ENCODE measurements at regions not wholly inside any gene's neighbourhood (a gene's known extent, or its start where the extent isn't known, plus 50 kb on each side); places are given as distances from the start of the nearest gene placed in this dataset.

DNA sequence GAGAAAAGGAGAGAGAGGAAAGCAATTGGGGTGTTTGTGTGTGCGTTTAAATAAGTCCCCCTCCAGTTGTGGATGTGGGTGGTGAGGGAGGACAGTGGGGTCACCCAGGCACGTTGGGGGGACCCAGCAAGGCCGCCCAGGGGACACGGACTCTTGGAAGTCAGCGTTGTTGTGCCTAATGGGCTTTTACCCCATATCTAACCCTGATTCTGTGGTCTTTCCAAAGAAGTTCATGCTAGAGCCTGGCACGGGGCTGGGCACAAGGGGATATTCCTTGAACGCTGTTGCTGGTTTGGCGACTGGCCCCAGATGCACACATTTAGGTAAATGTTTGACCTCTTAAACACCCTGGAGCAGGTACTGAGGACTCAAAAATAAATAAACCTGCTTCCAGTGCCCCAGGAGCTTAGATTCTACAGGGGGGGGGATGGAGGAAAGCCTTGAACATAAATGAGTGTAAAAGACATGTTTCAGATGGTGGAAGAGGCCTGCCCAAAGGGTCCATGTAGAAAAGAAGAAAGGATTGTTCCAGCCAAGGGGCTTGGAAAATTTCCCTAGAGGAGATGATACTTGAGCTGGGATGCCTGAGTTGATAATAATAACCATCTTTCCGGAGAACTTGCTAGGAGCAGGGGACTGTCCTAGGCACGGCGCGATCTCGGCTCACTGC lies 97.7 kb upstream of the SIX3 start:
- TF ChIP-seq, protein P1, sequence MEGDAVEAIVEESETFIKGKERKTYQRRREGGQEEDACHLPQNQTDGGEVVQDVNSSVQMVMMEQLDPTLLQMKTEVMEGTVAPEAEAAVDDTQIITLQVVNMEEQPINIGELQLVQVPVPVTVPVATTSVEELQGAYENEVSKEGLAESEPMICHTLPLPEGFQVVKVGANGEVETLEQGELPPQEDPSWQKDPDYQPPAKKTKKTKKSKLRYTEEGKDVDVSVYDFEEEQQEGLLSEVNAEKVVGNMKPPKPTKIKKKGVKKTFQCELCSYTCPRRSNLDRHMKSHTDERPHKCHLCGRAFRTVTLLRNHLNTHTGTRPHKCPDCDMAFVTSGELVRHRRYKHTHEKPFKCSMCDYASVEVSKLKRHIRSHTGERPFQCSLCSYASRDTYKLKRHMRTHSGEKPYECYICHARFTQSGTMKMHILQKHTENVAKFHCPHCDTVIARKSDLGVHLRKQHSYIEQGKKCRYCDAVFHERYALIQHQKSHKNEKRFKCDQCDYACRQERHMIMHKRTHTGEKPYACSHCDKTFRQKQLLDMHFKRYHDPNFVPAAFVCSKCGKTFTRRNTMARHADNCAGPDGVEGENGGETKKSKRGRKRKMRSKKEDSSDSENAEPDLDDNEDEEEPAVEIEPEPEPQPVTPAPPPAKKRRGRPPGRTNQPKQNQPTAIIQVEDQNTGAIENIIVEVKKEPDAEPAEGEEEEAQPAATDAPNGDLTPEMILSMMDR (IDR thresholded peaks at IDR 0.05; ENCODE audit: low read depth, low read length), result no peak
- no peak overlapping the region for H3K4me3 ChIP-seq (replicated peaks in 1 of 2; ENCODE audit: low read depth in 2 of 2, low read length in 2 of 2)
- DNase-seq (ENCODE audit: low read depth in 2 of 2), result no peak

DNA sequence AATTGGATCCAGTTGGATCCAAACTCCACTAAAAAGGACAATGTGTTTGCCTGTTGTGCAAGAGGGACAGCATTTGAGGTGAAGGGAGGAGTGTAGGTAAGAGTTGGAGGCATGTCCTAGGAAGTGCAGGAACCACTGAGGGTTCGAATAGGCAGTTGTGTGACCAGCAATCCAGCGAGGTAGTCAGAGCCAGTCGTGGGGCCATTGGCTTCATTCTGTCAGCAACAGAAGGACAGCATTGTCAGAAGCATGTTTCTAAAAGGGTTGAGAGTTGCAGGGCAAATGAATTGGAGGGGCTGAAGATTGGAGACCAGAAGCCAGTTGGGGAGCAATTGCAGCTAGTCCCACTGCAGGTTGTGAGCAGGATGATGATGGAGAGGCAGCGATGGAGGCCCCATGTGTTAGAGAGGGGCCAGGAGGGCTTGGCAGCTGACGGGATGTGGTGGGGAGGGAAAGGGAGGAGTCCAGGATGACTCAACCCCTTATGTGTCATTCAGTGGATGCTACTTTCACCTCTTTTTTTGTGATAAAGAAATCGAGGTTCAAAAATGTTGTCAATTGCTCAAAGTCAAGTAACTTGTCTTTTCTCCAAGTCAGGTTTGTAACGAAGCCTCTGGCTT lies 96.7 kb upstream of the SIX3 start:
- H3K4me3 ChIP-seq (replicated peaks in 1 of 2; ENCODE audit: low read depth in 2 of 2, low read length in 2 of 2), result no peak overlapping the region
- peak in 1 of 2 donors; percentile 5 for DNase-seq (ENCODE audit: low read depth in 2 of 2)
- TF ChIP-seq, protein P1 (IDR thresholded peaks at IDR 0.05; ENCODE audit: low read depth, low read length), result no peak

DNA sequence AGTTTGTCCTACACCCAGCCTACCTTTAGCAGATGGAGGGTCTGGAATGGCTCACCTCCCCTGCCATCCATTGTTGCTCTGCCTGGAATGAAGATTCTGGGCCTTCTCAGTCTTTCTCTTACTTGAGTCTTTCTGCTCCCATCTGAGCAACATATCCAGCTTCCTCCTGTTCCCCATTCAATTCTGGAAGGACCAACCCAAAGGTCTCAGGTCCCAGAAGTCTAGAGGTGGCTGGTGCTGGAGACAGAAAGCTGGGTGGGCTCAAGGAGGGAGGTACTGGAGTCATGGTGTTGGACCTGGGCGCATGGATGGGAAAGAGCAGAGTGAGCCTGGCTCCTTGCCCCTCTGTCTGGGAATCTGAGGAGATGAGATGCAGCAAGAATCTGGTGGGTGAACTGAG lies 93.5 kb upstream of the SIX3 start:
- H3K4me3 ChIP-seq (replicated peaks in 1 of 2; ENCODE audit: low read depth in 2 of 2, low read length in 2 of 2), result no peak overlapping the region
- TF ChIP-seq, protein P1 (IDR thresholded peaks at IDR 0.05; ENCODE audit: low read depth, low read length), result no peak
- no peak for DNase-seq (ENCODE audit: low read depth in 2 of 2)

DNA sequence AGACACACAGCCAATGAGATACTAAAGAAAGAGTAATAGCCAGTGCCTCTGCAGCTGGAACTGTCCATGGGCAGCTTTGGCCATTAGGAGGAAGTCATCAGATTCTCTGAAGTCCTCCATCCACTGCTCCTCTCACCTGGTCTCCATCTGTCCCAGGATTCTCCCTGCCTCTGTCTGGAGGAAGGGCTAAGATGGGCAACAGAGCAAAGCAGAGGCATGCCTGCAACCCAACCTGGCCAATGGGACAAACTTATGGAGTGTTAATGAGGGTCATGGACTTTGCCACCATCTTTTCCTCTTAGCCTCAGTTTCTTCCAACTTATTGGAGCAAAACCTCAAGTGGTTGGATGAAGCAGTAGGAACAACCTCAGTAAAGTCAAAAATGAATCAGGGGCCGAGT lies 91.5 kb upstream of the SIX3 start:
- no peak overlapping the region for H3K4me3 ChIP-seq (replicated peaks in 1 of 2; ENCODE audit: low read depth in 2 of 2, low read length in 2 of 2)
- TF ChIP-seq, protein P1 (IDR thresholded peaks at IDR 0.05; ENCODE audit: low read depth, low read length), result no peak
- DNase-seq (ENCODE audit: low read depth in 2 of 2), result no peak

DNA sequence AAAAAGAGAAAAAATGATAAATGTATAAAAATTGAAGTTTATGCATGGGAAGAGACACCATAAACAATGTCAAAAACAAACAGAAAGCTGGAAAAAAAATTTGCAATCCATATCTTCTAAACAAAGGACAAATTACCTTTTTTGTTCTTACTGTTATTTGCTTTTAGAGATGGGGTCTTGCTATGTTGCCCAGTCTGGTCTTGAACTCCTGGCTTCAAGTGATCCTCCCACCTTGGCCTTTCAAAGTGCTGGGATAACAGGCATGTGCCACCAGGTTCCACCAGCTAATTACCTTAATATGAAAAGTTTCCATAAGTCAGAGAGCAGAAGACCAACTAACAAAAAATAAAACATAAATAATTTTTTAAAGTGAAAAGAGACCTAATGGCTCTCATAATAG lies 90.0 kb upstream of the SIX3 start:
- TF ChIP-seq, protein P1 (IDR thresholded peaks at IDR 0.05; ENCODE audit: low read depth, low read length), result no peak
- H3K4me3 ChIP-seq (replicated peaks in 1 of 2; ENCODE audit: low read depth in 2 of 2, low read length in 2 of 2), result no peak overlapping the region
- no peak for DNase-seq (ENCODE audit: low read depth in 2 of 2)

DNA sequence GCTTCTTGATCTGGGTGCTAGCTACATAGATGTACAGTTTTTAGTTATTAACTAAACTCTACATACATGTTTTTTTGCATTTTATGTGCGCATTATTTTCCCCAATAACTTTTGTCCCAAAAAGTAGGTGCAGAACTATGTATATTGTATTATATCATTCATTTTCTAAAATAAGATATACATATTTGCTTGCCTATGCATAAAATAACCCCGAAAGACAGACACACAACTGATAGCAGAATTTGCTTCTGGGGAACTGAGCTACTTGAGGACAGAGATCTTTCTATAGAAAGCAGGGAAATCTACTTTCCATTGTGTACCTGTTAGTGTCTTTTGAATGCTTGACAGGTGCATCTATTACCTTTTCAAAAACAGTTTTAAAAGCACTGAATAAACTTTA lies 88.9 kb upstream of the SIX3 start:
- no peak overlapping the region for H3K4me3 ChIP-seq (replicated peaks in 1 of 2; ENCODE audit: low read depth in 2 of 2, low read length in 2 of 2)
- DNase-seq (ENCODE audit: low read depth in 2 of 2), result no peak
- TF ChIP-seq, protein P1 (IDR thresholded peaks at IDR 0.05; ENCODE audit: low read depth, low read length), result no peak

All from cardiac fibroblast (primary cell).